ENCODE measurements at regions not wholly inside any gene's neighbourhood (a gene's known extent, or its start where the extent isn't known, plus 50 kb on each side); places are given as distances from the start of the nearest gene placed in this dataset.

- Histone ChIP-seq H3K9me3 (no peaks in the 10 kb centered on the region), H3K27ac (no peak overlapping the region), H3K4me1 (no peaks in the 10 kb centered on the region), H3K36me3 (no peaks in the 10 kb centered on the region), H3K4me3 (no peak overlapping the region), H3K27me3 (no peaks in the 10 kb centered on the region)
- TF ChIP-seq, protein P1, sequence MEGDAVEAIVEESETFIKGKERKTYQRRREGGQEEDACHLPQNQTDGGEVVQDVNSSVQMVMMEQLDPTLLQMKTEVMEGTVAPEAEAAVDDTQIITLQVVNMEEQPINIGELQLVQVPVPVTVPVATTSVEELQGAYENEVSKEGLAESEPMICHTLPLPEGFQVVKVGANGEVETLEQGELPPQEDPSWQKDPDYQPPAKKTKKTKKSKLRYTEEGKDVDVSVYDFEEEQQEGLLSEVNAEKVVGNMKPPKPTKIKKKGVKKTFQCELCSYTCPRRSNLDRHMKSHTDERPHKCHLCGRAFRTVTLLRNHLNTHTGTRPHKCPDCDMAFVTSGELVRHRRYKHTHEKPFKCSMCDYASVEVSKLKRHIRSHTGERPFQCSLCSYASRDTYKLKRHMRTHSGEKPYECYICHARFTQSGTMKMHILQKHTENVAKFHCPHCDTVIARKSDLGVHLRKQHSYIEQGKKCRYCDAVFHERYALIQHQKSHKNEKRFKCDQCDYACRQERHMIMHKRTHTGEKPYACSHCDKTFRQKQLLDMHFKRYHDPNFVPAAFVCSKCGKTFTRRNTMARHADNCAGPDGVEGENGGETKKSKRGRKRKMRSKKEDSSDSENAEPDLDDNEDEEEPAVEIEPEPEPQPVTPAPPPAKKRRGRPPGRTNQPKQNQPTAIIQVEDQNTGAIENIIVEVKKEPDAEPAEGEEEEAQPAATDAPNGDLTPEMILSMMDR (IDR thresholded peaks at IDR 0.05 in 4 of 5, conservative IDR thresholded peaks at IDR 0.05 in 1 of 5), result no peak
- TF ChIP-seq POLR2A (IDR thresholded peaks at IDR 0.05), result no peak
- peak in 1 of 2 donors; percentile 36 for ATAC-seq
- intact Hi-C loops (cut with DNase I; ENCODE audit: low total_unique reads), result no loop called here
- in situ Hi-C loops (cut with MboI; ENCODE audit: low sequenced_read_pairs in 4 of 4), result loop anchor here (10.0 to 25.0 kb wide), 3 partner anchors 692 to 1569 kb away; no protein-coding TSS in a partner anchor
- DNase-seq, result no peak
Observed at GRCh38 chr2:166545473-166545872, 51.4 kb upstream of the SCN7A start.
